Left colon (tissue), 2 donors: ENCODE measurements at regions not wholly inside any gene's neighbourhood (a gene's known extent, or its start where the extent isn't known, plus 50 kb on each side); places are given as distances from the start of the nearest gene placed in this dataset.

Experiments used
- ATAC-seq: fragments of 200-7000 bp; cut with Tn5 transposase; one replicate; pipeline ENCODE4 v1.9.1; 2020; ENCODE audit warnings: mild to moderate bottlenecking, moderate library complexity
- DNase-seq, 2 donors: peaks; one replicate each; pipeline ENCODE4 v3.0.0-alpha.2; 2020
- intact Hi-C, 2 donors: fragments of 100-400 bp; cut with DNase I in 1 of 2; cut with micrococcal nuclease in 1 of 2; formaldehyde crosslinking; loops; one replicate each; pipeline versions ENCODE4 v1.11.2 to v1.14.0; 2022; cut with DNase I, micrococcal nuclease
- donor health status: DM: no; HTN: no; CAD: no.
- donor health status: DM: yes; HTN: yes; CAD: no.

- ATAC-seq, result no peak
- intact Hi-C loops, result no loop called here
- DNase-seq, result no peak
These were observed 563.9 kb upstream of the ADARB2 start for GRCh38 chr10:2301227-2301626.

- intact Hi-C loops, result no loop called here
- DNase-seq (no peak), ATAC-seq (no peak)
These were observed 562.9 kb upstream of the ADARB2 start for GRCh38 chr10:2300231-2300630.

- intact Hi-C loops, result no loop called here
- DNase-seq (no peak), ATAC-seq (no peak)
These were observed 559.0 kb upstream of the ADARB2 start for GRCh38 chr10:2296179-2296891.

GRCh38 chr10:2294739-2295138 lies 557.4 kb upstream of the ADARB2 start:
- ATAC-seq (no peak), DNase-seq (no peak)
- intact Hi-C loops, result no loop called here

- intact Hi-C loops, result no loop called here
- ATAC-seq (no peak), DNase-seq (no peak)
These were observed 546.7 kb upstream of the ADARB2 start for GRCh38 chr10:2284071-2284470.

- DNase-seq (no peak), ATAC-seq (no peak)
- intact Hi-C loops, result no loop called here
These were observed 544.9 kb upstream of the ADARB2 start for GRCh38 chr10:2282202-2282601.

- ATAC-seq, result no peak
- no peak for DNase-seq
- intact Hi-C loops, result no loop called here
These were observed 543.5 kb upstream of the ADARB2 start for GRCh38 chr10:2280713-2281300.

- no peak for ATAC-seq
- no peak for DNase-seq
- intact Hi-C loops, result no loop called here
These were observed 542.4 kb upstream of the ADARB2 start for GRCh38 chr10:2279711-2280110.

- DNase-seq, result no peak
- no peak for ATAC-seq
- intact Hi-C loops, result no loop called here
These were observed 541.0 kb upstream of the ADARB2 start for GRCh38 chr10:2278363-2278762.

GRCh38 chr10:2263561-2263960 lies 526.2 kb upstream of the ADARB2 start:
- DNase-seq, result no peak
- ATAC-seq, result no peak
- intact Hi-C loops, result no loop called here

- DNase-seq, result no peak
- intact Hi-C loops, result no loop called here
- no peak for ATAC-seq
These were observed 525.6 kb upstream of the ADARB2 start for GRCh38 chr10:2262878-2263277.

- no peak for ATAC-seq
- intact Hi-C loops, result no loop called here
These were observed 525.0 kb upstream of the ADARB2 start for GRCh38 chr10:2262333-2262732.

GRCh38 chr10:2256241-2256640 lies 518.9 kb upstream of the ADARB2 start:
- intact Hi-C loops, result no loop called here
- DNase-seq, result no peak
- ATAC-seq, result no peak

More at GRCh38 chr10:2262333-2262732, 525.0 kb upstream of the ADARB2 start:
- no peak for DNase-seq

- ATAC-seq, result no peak
- intact Hi-C loops, result no loop called here
- DNase-seq, result no peak
These were observed 514.8 kb upstream of the ADARB2 start for GRCh38 chr10:2252096-2252495.

GRCh38 chr10:2251631-2252030 lies 514.3 kb upstream of the ADARB2 start:
- no peak for ATAC-seq
- DNase-seq, result no peak
- intact Hi-C loops, result no loop called here

GRCh38 chr10:2246747-2247146 lies 509.4 kb upstream of the ADARB2 start:
- no peak for ATAC-seq
- intact Hi-C loops, result no loop called here
- no peak for DNase-seq

- intact Hi-C loops, result no loop called here
- ATAC-seq (no peak), DNase-seq (no peak)
These were observed 508.3 kb upstream of the ADARB2 start for GRCh38 chr10:2245580-2245979.

- no peak for DNase-seq
- intact Hi-C loops, result no loop called here
- no peak for ATAC-seq
These were observed 507.1 kb upstream of the ADARB2 start for GRCh38 chr10:2244471-2244870.

- intact Hi-C loops, result no loop called here
- ATAC-seq (no peak), DNase-seq (no peak)
These were observed 499.6 kb upstream of the ADARB2 start for GRCh38 chr10:2236876-2237275.

GRCh38 chr10:2232479-2232878 lies 495.2 kb upstream of the ADARB2 start:
- intact Hi-C loops, result no loop called here
- no peak for ATAC-seq
- DNase-seq, result no peak

- DNase-seq (no peak), ATAC-seq (no peak)
- intact Hi-C loops, result no loop called here
These were observed 493.2 kb upstream of the ADARB2 start for GRCh38 chr10:2230478-2230877.
